SK-N-SH (cell line): ENCODE measurements at regions not wholly inside any gene's neighbourhood (a gene's known extent, or its start where the extent isn't known, plus 50 kb on each side); places are given as distances from the start of the nearest gene placed in this dataset.

Experiments
- CTCF ChIA-PET: fragments of 300-600, 350-600 bp; formaldehyde crosslinking; extraction: SDS; loops from one replicate; lab custom pipeline; 2021; lab: Yijun Ruan, JAX
- POLR2A ChIA-PET: fragments of 350-600 bp; sonication (Branson Sonifier 250); formaldehyde crosslinking; extraction: SDS; loops from one replicate; lab custom pipeline; 2020; ENCODE audit warnings: antibody characterized with exemption, inconsistent platforms; lab: Yijun Ruan, JAX
- DNase-seq: peaks from one replicate; pipeline ENCODE4 v3.0.0; 2012
- H2AFZ ChIP-seq: fragments of 200-600 bp; sonication (generic); 2 replicates; pipeline ENCODE4 v1.8.1; 2016; ENCODE audit warnings: antibody characterized with exemption, mild to moderate bottlenecking, low read depth
- H3F3A ChIP-seq: fragments of 200-600 bp; sonication (generic); replicated peaks from 2 replicates; pipeline ENCODE3; 2016; ENCODE audit warnings: antibody characterized with exemption, mild to moderate bottlenecking; ENCODE audit not compliant: insufficient read depth
- H3K27ac ChIP-seq, 2 experiments: fragments of 200-500 bp in 1 of 2; fragments of 200-600 bp in 1 of 2; sonication (Bioruptor generic) in 1 of 2; sonication (generic), shearing (Covaris generic) in 1 of 2; 2 replicates each; pipeline versions ENCODE4 v1.5.1 to v1.6.1; 2014 to 2016; ENCODE audit warnings: low read depth in 2 of 2, inconsistent platforms in 1 of 2, low read length in 1 of 2, mild to moderate bottlenecking in 1 of 2, mixed read lengths in 1 of 2
- H3K27me3 ChIP-seq: fragments of 200-600 bp; sonication (generic), shearing (Covaris generic); 2 replicates; pipeline ENCODE4 v1.6.1; 2016; ENCODE audit warnings: mixed run types; ENCODE audit not compliant: insufficient read depth
- H3K36me3 ChIP-seq, 2 experiments: fragments of 200-500 bp in 1 of 2; fragments of 200-600 bp in 1 of 2; sonication (Bioruptor generic) in 1 of 2; sonication (generic) in 1 of 2; replicated peaks in 1 of 2; 2 replicates each; pipeline versions ENCODE3 to v1.5.1; 2014 to 2016; ENCODE audit warnings: low read length in 1 of 2, mild to moderate bottlenecking in 1 of 2; ENCODE audit not compliant: insufficient read depth in 2 of 2, control insufficient read depth in 1 of 2
- H3K4me1 ChIP-seq, 2 experiments: fragments of 200-500 bp in 1 of 2; fragments of 200-600 bp in 1 of 2; sonication (Bioruptor generic) in 1 of 2; sonication (generic), shearing (Covaris generic) in 1 of 2; 2 replicates each; pipeline versions ENCODE4 v1.5.1 to v1.6.1; 2014 to 2016; ENCODE audit warnings: low read depth in 1 of 2, low read length in 1 of 2, mixed run types in 1 of 2; ENCODE audit not compliant: insufficient read depth in 2 of 2, control insufficient read depth in 1 of 2
- H3K4me2 ChIP-seq: fragments of 200-600 bp; sonication (generic), shearing (Covaris generic); 2 replicates; pipeline ENCODE4 v1.6.1; 2017; ENCODE audit warnings: mixed run types
- H3K4me3 ChIP-seq, 2 experiments: fragments of 200-500 bp in 1 of 2; fragments of 200-600 bp in 1 of 2; sonication (Bioruptor generic) in 1 of 2; sonication (generic), shearing (Covaris generic) in 1 of 2; 2 replicates each; pipeline versions ENCODE4 v1.5.1 to v1.8.1; 2014 to 2016; ENCODE audit warnings: low read depth in 2 of 2, inconsistent platforms in 1 of 2, low read length in 1 of 2, mild to moderate bottlenecking in 1 of 2, mixed read lengths in 1 of 2, moderate library complexity in 1 of 2
- H3K79me2 ChIP-seq: fragments of 200-600 bp; sonication (generic); 2 replicates; pipeline ENCODE4 v1.8.1; 2017; ENCODE audit warnings: mild to moderate bottlenecking; ENCODE audit not compliant: insufficient read depth
- H3K9ac ChIP-seq: fragments of 200-600 bp; sonication (generic); 2 replicates; pipeline ENCODE4 v1.6.1; 2017; ENCODE audit warnings: mixed run types
- H3K9me2 ChIP-seq: fragments of 200-600 bp; sonication (generic); 2 replicates; pipeline ENCODE4 v1.6.1; 2017; ENCODE audit warnings: mixed run types
- H3K9me3 ChIP-seq: fragments of 200-600 bp; sonication (generic); 2 replicates; pipeline ENCODE4 v1.6.1; 2017; ENCODE audit warnings: mixed run types, mild to moderate bottlenecking, moderate library complexity
- H4K20me1 ChIP-seq: fragments of 200-600 bp; sonication (generic); 2 replicates; pipeline ENCODE4 v1.6.1; 2017; ENCODE audit warnings: mild to moderate bottlenecking, mixed run types; ENCODE audit not compliant: insufficient read depth
- ELF1 ChIP-seq: IDR thresholded peaks from 2 replicates; pipeline ENCODE4 v1.4.0; 2012
- EP300 ChIP-seq, 2 experiments: IDR thresholded peaks; 2 replicates each; pipeline versions ENCODE4 v1.4.0 to v1.6.1; 2012; ENCODE audit warnings: borderline replicate concordance in 1 of 2, low read depth in 1 of 2, low read length in 1 of 2
- EZH2phosphoT487 ChIP-seq: fragments of 200-600 bp; sonication (generic); IDR thresholded peaks from 2 replicates; pipeline ENCODE4 v1.6.1; 2017; ENCODE audit warnings: low read depth, mixed run types, mild to moderate bottlenecking, antibody characterized with exemption, moderate library complexity, borderline replicate concordance
- FOSL2 ChIP-seq: IDR thresholded peaks from 2 replicates; pipeline ENCODE4 v1.4.0; 2012; ENCODE audit warnings: low read depth, mild to moderate bottlenecking, moderate library complexity, borderline replicate concordance
- GATA2 ChIP-seq: sonication (generic); formaldehyde crosslinking; IDR thresholded peaks from 2 replicates; pipeline ENCODE4 v1.5.0; 2020; ENCODE audit warnings: mild to moderate bottlenecking, missing genetic modification reagents
- IRF3 ChIP-seq: fragments of 150-350 bp; IDR thresholded peaks from 2 replicates; pipeline ENCODE4 v1.6.1; 2016; ENCODE audit warnings: mild to moderate bottlenecking, low read depth, low read length
- MEF2A ChIP-seq: IDR thresholded peaks from 2 replicates; pipeline ENCODE4 v1.4.0; 2012; ENCODE audit warnings: low read depth, borderline replicate concordance
- MXI1 ChIP-seq: IDR thresholded peaks from 2 replicates; pipeline ENCODE4 v1.6.1; 2012; ENCODE audit warnings: mild to moderate bottlenecking, low read depth, low read length, improper control_type of control experiment
- NRF1 ChIP-seq: IDR thresholded peaks from 2 replicates; pipeline ENCODE4 v1.6.1; 2012; ENCODE audit warnings: low read depth, mild to moderate bottlenecking, low read length
- PBX3 ChIP-seq: IDR thresholded peaks from 2 replicates; pipeline ENCODE4; 2012
- POLR2AphosphoS5 ChIP-seq: IDR thresholded peaks from 2 replicates; pipeline ENCODE4 v1.6.1; 2012; ENCODE audit warnings: low read depth, low read length
- RAD21 ChIP-seq: IDR thresholded peaks from 2 replicates; pipeline ENCODE4 v1.6.1; 2012; ENCODE audit warnings: mild to moderate bottlenecking, low read length
- RCOR1 ChIP-seq: fragments of 150-350 bp; IDR thresholded peaks from 2 replicates; pipeline ENCODE4 v1.6.1; 2017; ENCODE audit warnings: antibody characterized with exemption, low read length
- RXRA ChIP-seq: IDR thresholded peaks from 2 replicates; pipeline ENCODE4 v1.4.0; 2012; ENCODE audit warnings: low read depth, mild to moderate bottlenecking, borderline replicate concordance
- SMC3 ChIP-seq: IDR thresholded peaks from 2 replicates; pipeline ENCODE4 v1.6.1; 2012; ENCODE audit warnings: low read depth, low read length, improper control_type of control experiment
- TAF1 ChIP-seq: IDR thresholded peaks from 2 replicates; pipeline ENCODE4 v1.6.1; 2012; ENCODE audit warnings: low read depth, mild to moderate bottlenecking, low read length, moderate library complexity, borderline replicate concordance
- TCF12 ChIP-seq: IDR thresholded peaks from 2 replicates; pipeline ENCODE4 v1.4.0; 2012
- TEAD4 ChIP-seq: IDR thresholded peaks from 2 replicates; pipeline ENCODE4 v1.4.0; 2012; ENCODE audit warnings: mild to moderate bottlenecking, borderline replicate concordance; ENCODE audit not compliant: insufficient read depth
- USF2 ChIP-seq: fragments of 150-350 bp; IDR thresholded peaks from 2 replicates; pipeline ENCODE4 v1.6.1; 2017; ENCODE audit warnings: antibody characterized with exemption, low read length, low read depth, borderline replicate concordance
- YY1 ChIP-seq: IDR thresholded peaks from 2 replicates; pipeline ENCODE4 v1.4.0; 2012; ENCODE audit warnings: low read depth, mild to moderate bottlenecking
- ZBTB33 ChIP-seq: IDR thresholded peaks from 2 replicates; pipeline ENCODE4 v1.4.0; 2012; ENCODE audit warnings: low read depth, borderline replicate concordance
- WGBS: methylation state at CpG from one replicate; pipeline ENCODE4 v1.1.6; 2017; ENCODE audit warnings: low lambda C conversion rate; 5-methylcytosine and 5-hydroxymethylcytosine counted together
- TF ChIP-seq, protein P1 (sequence below): IDR thresholded peaks from 2 replicates; pipeline ENCODE4 v1.4.0; 2012; ENCODE audit warnings: low read depth
- TF ChIP-seq, protein P2 (sequence below): IDR thresholded peaks from 2 replicates; pipeline ENCODE4 v1.4.0; 2012; ENCODE audit warnings: low read depth, borderline replicate concordance

DNA sequence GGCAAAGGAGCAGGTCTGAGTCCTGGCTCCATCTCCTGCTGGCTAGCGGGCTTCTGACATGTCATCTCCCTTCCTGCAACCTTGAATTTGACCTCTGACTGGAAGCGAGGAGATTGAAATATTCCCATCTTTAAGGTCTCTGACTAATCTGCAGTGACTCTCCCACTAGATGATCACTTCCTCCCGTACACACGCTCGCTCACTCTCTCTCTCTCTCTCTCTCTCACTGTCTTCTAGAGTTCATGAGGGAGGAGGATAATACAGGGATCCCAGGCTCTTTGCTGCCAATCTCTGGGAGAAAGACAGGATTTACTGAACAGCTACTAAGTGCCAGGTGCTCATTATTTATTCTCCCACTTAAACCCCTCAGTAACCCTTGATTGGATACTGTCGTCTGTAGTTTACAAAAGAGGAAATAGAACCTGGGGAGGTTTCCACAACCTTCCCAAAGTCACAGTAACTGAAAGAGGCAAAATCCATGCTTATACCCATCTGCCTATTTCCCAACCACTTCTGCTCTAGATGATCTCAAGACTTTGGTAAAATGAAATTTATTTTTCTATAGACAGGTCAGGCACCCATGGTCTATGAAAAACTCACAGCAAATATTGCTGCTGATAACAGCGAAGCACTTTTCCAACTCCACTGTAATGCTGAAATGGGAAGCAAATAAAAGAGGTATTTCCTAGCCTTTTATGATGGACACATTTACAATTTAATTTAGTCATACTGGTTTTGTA, 193.5 kb upstream of the C1QTNF7 start:
- no peak overlapping the region for H2AFZ ChIP-seq
- no peaks in the 10 kb centered on the region for H3K9me2 ChIP-seq
- WGBS: 65% methylated on average over 7 of the region's 7 CpGs
- no peaks in the 10 kb centered on the region for H3K27me3 ChIP-seq
- POLR2A ChIA-PET: no interaction called here
- H3F3A ChIP-seq: peaks cover 10% of the 10 kb centered on the region
- no peak overlapping the region; the same call in 1 of the 2 replicates for H3K4me2 ChIP-seq
- peak overlapping the region in 1 of 2 experiments; percentile 46; a peak in 2 of 4 replicates for H3K27ac ChIP-seq
- H3K4me3 ChIP-seq: no peak overlapping the region
- H3K36me3 ChIP-seq: no peaks in the 10 kb centered on the region
- no peaks in the 10 kb centered on the region for H4K20me1 ChIP-seq
- peaks cover 16 to 30% of the 10 kb centered on the region in 2 experiments for H3K4me1 ChIP-seq
- no peaks in the 10 kb centered on the region for H3K79me2 ChIP-seq
- no peak for DNase-seq
- CTCF ChIA-PET: interaction anchor here (5.7 kb wide), 1 partner anchor 223 kb away, joined by 61 read pairs; no protein-coding TSS in a partner anchor
- no peaks in the 10 kb centered on the region for H3K9me3 ChIP-seq
- no peak overlapping the region for H3K9ac ChIP-seq
- TF ChIP-seq ELF1 (no peak), USF2 (no peak), RCOR1 (no peak), GATA2 (CRISPR knock-in tag) (no peak), RXRA (peak; percentile 59; the same call in 1 of the 2 replicates), TCF12 (peak; percentile 27; the same call in 1 of the 2 replicates), FOSL2 (peak; percentile 26; the same call in 1 of the 2 replicates), TAF1 (no peak), MXI1 (no peak), RAD21 (no peak), POLR2AphosphoS5 (no peak), NRF1 (no peak), PBX3 (peak; percentile 38; the same call in 1 of the 2 replicates), EZH2phosphoT487 (no peak), ZBTB33 (no peak), EP300 (IDR thresholded peaks at IDR 0.05; ENCODE audit: borderline replicate concordance in 1 of 2, low read depth in 1 of 2, low read length in 1 of 2) (no peak), IRF3 (no peak), MEF2A (no peak), TEAD4 (no peak), YY1 (no peak), SMC3 (no peak)
- TF ChIP-seq, protein P1, sequence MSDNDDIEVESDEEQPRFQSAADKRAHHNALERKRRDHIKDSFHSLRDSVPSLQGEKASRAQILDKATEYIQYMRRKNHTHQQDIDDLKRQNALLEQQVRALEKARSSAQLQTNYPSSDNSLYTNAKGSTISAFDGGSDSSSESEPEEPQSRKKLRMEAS: no peak
- TF ChIP-seq, protein P2, sequence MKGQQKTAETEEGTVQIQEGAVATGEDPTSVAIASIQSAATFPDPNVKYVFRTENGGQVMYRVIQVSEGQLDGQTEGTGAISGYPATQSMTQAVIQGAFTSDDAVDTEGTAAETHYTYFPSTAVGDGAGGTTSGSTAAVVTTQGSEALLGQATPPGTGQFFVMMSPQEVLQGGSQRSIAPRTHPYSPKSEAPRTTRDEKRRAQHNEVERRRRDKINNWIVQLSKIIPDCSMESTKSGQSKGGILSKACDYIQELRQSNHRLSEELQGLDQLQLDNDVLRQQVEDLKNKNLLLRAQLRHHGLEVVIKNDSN: no peak
